ENCODE measurements at regions not wholly inside any gene's neighbourhood (a gene's known extent, or its start where the extent isn't known, plus 50 kb on each side); places are given as distances from the start of the nearest gene placed in this dataset.

- H3K9ac ChIP-seq (ENCODE audit: low read depth, low read length): no peak overlapping the region
- no peak for DNase-seq
- no peak overlapping the region for H3K4me2 ChIP-seq (ENCODE audit: insufficient read depth, low read length)
Observed at GRCh38 chr6:21908161-21908848, 314.8 kb downstream of the SOX4 start.

GRCh38 chr6:21909321-21909720 is 315.8 kb downstream of the SOX4 start:
- peaks cover 7% of the 10 kb centered on the region for H3K79me2 ChIP-seq (ENCODE audit: insufficient read depth, low read length)
- H2AFZ ChIP-seq (ENCODE audit: low read depth, low read length): no peak overlapping the region
- no peak for TF ChIP-seq CTCF (IDR thresholded peaks at IDR 0.05; ENCODE audit: borderline replicate concordance, extremely low read depth, low read length, poor library complexity, severe bottlenecking)
- no peak for TF ChIP-seq EZH2 (IDR thresholded peaks at IDR 0.05; ENCODE audit: borderline replicate concordance, low read depth, low read length, severe bottlenecking)

More at GRCh38 chr6:21908161-21908848, 314.8 kb downstream of the SOX4 start:
- Histone ChIP-seq H3K4me3 (ENCODE audit: low read depth in 1 of 2, low read length in 2 of 2) (no peak overlapping the region), H3K9me3 (ENCODE audit: insufficient read depth, low read length, severe bottlenecking) (no peaks in the 10 kb centered on the region), H3K27ac (ENCODE audit: low read length) (peak overlapping the region; percentile 49), H3K79me2 (ENCODE audit: insufficient read depth, low read length) (peaks cover 7% of the 10 kb centered on the region), H3K36me3 (ENCODE audit: insufficient read depth, low read length) (peaks cover 5% of the 10 kb centered on the region; the same call in 1 of the 2 replicates), H2AFZ (ENCODE audit: low read depth, low read length) (no peak overlapping the region), H3K27me3 (ENCODE audit: insufficient read depth, low read length, poor library complexity) (no peaks in the 10 kb centered on the region), H3K4me1 (ENCODE audit: insufficient read depth, low read length) (peaks cover 37% of the 10 kb centered on the region), H4K20me1 (ENCODE audit: insufficient read depth, low read length) (no peaks in the 10 kb centered on the region)
- TF ChIP-seq EZH2 (IDR thresholded peaks at IDR 0.05; ENCODE audit: borderline replicate concordance, low read depth, low read length, severe bottlenecking) (no peak), CTCF (IDR thresholded peaks at IDR 0.05; ENCODE audit: borderline replicate concordance, extremely low read depth, low read length, poor library complexity, severe bottlenecking) (no peak)
- ATAC-seq (ENCODE audit: insufficient read depth, low read depth): no peak

GRCh38 chr6:21911208-21911607 is 317.7 kb downstream of the SOX4 start:
- TF ChIP-seq CTCF (IDR thresholded peaks at IDR 0.05; ENCODE audit: borderline replicate concordance, extremely low read depth, low read length, poor library complexity, severe bottlenecking): no peak
- TF ChIP-seq EZH2 (IDR thresholded peaks at IDR 0.05; ENCODE audit: borderline replicate concordance, low read depth, low read length, severe bottlenecking): no peak
- Histone ChIP-seq H3K9ac (ENCODE audit: low read depth, low read length) (no peak overlapping the region), H3K27ac (ENCODE audit: low read length) (no peak overlapping the region), H3K4me1 (ENCODE audit: insufficient read depth, low read length) (peaks cover 42% of the 10 kb centered on the region), H3K4me3 (ENCODE audit: low read depth in 1 of 2, low read length in 2 of 2) (no peak overlapping the region), H3K36me3 (ENCODE audit: insufficient read depth, low read length) (peaks cover 12% of the 10 kb centered on the region; the same call in 1 of the 2 replicates), H3K9me3 (ENCODE audit: insufficient read depth, low read length, severe bottlenecking) (no peaks in the 10 kb centered on the region), H3K27me3 (ENCODE audit: insufficient read depth, low read length, poor library complexity) (no peaks in the 10 kb centered on the region), H3K79me2 (ENCODE audit: insufficient read depth, low read length) (peaks cover 7% of the 10 kb centered on the region), H2AFZ (ENCODE audit: low read depth, low read length) (no peak overlapping the region), H4K20me1 (ENCODE audit: insufficient read depth, low read length) (no peaks in the 10 kb centered on the region), H3K4me2 (ENCODE audit: insufficient read depth, low read length) (no peak overlapping the region)
- DNase-seq: no peak
- no peak for ATAC-seq (ENCODE audit: insufficient read depth, low read depth)

More at GRCh38 chr6:21909321-21909720, 315.8 kb downstream of the SOX4 start:
- Histone ChIP-seq H3K27ac (ENCODE audit: low read length) (no peak overlapping the region), H3K27me3 (ENCODE audit: insufficient read depth, low read length, poor library complexity) (no peaks in the 10 kb centered on the region), H4K20me1 (ENCODE audit: insufficient read depth, low read length) (no peaks in the 10 kb centered on the region), H3K36me3 (ENCODE audit: insufficient read depth, low read length) (peaks cover 10% of the 10 kb centered on the region; the same call in 1 of the 2 replicates), H3K4me3 (ENCODE audit: low read depth in 1 of 2, low read length in 2 of 2) (no peak overlapping the region), H3K4me2 (ENCODE audit: insufficient read depth, low read length) (no peak overlapping the region), H3K9ac (ENCODE audit: low read depth, low read length) (no peak overlapping the region), H3K4me1 (ENCODE audit: insufficient read depth, low read length) (peaks cover 39% of the 10 kb centered on the region), H3K9me3 (ENCODE audit: insufficient read depth, low read length, severe bottlenecking) (no peaks in the 10 kb centered on the region)
- no peak for ATAC-seq (ENCODE audit: insufficient read depth, low read depth)
- DNase-seq: no peak
